ENCODE measurements at regions not wholly inside any gene's neighbourhood (a gene's known extent, or its start where the extent isn't known, plus 50 kb on each side); places are given as distances from the start of the nearest gene placed in this dataset.

DNA sequence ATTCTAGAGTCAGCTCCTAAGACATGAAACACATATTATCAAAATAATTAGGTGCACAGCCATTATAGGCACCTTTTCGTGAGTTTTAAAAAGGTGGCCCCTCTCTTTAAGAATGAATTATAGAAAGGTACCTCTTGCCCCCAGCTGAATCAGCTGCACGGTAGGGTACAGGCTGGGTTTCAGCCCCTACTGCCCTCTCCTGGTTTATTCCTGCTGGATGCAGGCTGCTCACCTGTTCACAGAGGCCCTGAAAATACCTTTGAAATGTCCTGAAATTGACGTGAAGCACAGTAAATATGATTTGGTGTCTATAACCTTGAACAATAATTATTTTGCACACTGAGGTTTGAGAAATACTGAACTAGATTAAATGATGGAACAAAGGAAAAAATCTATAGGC is 504.8 kb upstream of the SGCD start:
- TF ChIP-seq, protein P1, sequence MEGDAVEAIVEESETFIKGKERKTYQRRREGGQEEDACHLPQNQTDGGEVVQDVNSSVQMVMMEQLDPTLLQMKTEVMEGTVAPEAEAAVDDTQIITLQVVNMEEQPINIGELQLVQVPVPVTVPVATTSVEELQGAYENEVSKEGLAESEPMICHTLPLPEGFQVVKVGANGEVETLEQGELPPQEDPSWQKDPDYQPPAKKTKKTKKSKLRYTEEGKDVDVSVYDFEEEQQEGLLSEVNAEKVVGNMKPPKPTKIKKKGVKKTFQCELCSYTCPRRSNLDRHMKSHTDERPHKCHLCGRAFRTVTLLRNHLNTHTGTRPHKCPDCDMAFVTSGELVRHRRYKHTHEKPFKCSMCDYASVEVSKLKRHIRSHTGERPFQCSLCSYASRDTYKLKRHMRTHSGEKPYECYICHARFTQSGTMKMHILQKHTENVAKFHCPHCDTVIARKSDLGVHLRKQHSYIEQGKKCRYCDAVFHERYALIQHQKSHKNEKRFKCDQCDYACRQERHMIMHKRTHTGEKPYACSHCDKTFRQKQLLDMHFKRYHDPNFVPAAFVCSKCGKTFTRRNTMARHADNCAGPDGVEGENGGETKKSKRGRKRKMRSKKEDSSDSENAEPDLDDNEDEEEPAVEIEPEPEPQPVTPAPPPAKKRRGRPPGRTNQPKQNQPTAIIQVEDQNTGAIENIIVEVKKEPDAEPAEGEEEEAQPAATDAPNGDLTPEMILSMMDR (IDR thresholded peaks at IDR 0.05; ENCODE audit: borderline replicate concordance, extremely low read depth, low read length, poor library complexity, severe bottlenecking): no peak
- TF ChIP-seq EZH2 (IDR thresholded peaks at IDR 0.05; ENCODE audit: borderline replicate concordance, low read depth, low read length, severe bottlenecking): no peak

Data from DND-41 (cell line).